EH (cell line): ENCODE measurements at regions not wholly inside any gene's neighbourhood (a gene's known extent, or its start where the extent isn't known, plus 50 kb on each side); places are given as distances from the start of the nearest gene placed in this dataset.
"Not testable (repeated sequence)": the region's sequence is repeated elsewhere in the genome, so short reads cannot be mapped to it uniquely, and the experiment has no call there.

Experiments
- DNase-seq: peaks from one replicate; pipeline ENCODE4 v3.0.0-alpha.2; 2015; ENCODE audit warnings: low read depth

DNA sequence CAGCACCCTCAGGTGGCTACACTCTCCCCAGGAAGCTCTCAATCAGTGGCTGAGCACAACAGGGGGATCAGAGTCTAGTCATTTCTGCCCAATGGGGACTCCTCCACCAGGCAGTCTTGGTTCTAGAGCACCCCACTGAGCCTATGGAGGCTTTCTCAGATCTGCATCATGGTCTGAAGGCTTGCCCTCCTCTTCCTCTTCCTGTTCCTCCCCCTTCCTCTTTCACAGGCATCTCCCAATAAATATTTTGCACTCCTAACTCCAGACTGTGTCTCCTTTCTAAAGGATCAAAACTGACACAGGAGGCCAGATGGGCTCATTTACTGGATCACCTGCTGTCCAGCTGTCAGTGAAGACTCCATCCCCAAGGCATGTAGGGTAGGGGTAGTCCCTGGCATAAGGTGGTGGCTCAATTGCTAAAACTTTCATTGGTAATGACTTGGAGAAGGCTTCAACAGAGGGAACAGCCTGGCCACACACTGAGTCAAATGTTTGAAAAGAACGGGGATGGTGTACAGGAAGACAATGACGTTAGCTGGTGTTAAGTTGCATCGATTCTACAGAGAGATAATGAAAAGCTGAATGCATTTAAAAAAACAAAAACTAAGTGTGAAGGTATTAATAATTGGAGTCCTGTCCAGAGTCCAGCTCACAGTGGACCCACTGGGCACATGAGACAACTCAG lies 84.2 kb upstream of the SLC2A1 start:
- peak; percentile 42 for DNase-seq

DNA sequence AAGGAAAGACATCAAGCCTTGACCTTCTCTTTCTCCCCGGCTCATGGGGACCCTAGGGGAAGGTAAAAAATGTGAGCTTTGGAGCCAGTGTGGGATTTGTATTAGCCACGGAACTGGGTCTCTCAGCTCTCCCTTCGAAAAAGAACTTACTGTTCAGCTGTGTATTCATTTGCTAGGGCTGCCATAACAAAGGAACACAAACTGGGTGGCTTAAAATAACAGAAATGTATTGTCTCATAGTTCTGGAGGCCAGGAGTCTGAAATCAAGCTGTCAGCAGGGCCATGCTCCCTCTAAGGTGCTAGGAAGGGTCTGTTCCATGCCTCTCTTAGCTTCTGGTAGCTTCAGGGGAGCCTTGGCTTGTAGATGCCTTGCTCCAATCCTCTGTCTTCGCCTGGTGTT lies 83.5 kb upstream of the SLC2A1 start:
- no peak for DNase-seq

DNA sequence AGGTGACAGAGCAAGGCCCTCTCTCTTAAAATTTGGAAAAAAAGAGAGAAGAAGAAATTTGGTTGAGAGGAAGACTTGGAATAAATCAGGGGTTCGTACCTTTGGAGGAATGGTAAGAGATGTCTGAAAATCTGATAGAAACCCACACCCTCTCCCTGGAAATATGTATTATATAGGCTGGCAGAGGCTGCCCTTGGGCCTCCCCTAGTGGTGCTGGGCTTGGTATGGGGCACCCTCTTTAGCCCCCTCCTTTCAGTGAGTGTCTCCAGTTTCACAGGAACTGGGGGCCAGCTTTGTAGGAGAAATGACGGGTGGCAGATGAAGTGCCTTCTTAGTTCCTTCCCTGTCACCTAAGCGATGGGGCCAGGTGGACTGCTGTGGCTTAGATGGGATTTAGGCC lies 82.9 kb upstream of the SLC2A1 start:
- no peak for DNase-seq

DNA sequence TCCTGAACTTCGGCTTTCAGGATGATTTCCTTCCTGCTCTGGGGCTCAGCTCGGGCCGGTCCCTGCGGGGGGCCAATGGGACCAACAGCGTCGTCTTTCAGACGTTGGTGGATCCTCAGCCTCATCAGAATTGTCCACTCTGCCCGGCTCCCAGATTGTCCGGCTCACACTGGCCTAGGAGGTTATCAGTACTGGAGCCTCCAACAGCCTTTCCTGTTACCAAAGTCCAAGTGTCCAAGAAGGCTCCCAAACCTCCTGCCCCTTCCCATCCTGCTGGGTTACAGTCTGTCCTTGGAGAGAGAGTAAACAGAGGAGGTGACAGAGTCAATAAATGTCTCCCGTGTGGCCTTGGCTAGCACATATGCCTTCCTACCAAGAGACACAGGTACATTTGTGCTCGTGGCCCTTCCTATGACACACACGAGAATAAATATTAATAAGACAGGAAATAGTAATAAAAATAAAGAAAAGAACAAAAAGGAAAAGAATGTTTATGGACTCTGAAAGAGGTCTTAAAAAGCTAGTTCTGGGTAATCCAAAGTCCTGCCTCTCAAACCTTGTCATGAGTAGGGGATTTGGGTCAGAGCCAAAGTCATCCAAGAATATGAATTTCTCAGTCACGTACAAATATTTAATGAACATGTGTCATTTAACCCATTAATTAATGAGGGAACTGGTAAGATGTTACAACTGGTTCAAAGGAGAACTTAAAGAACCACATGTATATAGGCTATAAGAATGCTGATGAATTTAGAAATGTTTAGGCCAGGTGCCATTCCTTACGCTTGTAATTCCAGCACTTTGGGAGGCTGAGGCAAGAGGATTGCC lies 80.8 kb upstream of the SLC2A1 start:
- no peak for DNase-seq

DNA sequence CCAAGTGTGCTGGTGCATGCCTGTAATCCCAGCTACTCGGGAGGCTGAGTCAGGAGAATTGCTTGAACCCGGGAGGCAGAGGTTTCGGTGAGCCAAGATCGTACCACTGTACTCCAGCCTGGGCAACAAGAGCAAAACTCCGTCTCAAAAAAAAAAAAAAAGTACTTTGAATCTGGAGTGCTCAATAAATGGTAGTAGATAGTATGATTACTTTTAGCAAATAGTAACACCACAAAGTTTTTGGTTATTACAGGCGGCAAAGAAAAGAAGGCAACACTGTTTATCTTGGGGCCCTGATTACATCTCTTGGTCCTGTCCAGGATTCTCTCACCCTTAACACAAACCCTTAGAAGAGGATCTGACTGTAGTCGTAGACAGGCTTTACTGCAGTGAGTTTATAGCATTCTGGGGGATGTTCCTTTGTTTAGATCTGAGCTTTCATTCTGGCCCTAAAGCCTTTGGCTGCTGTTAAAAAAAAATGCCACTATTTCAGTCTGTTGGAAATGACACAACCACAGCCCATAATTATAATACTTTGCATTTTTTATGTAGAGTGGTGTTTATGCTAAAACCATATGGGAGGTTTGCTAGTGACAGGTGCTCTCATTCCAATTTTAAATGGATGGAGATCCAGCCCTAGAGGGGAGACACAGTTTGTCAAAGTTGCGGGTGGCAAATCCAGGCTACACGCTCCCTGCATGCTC lies 79.7 kb upstream of the SLC2A1 start:
- DNase-seq: peak; percentile 22

- no peak for DNase-seq
Measured at GRCh38 chr1:43037466-43037865, 78.8 kb upstream of the SLC2A1 start.

- DNase-seq: no peak
Measured at GRCh38 chr1:43036932-43037331, 78.3 kb upstream of the SLC2A1 start.

DNA sequence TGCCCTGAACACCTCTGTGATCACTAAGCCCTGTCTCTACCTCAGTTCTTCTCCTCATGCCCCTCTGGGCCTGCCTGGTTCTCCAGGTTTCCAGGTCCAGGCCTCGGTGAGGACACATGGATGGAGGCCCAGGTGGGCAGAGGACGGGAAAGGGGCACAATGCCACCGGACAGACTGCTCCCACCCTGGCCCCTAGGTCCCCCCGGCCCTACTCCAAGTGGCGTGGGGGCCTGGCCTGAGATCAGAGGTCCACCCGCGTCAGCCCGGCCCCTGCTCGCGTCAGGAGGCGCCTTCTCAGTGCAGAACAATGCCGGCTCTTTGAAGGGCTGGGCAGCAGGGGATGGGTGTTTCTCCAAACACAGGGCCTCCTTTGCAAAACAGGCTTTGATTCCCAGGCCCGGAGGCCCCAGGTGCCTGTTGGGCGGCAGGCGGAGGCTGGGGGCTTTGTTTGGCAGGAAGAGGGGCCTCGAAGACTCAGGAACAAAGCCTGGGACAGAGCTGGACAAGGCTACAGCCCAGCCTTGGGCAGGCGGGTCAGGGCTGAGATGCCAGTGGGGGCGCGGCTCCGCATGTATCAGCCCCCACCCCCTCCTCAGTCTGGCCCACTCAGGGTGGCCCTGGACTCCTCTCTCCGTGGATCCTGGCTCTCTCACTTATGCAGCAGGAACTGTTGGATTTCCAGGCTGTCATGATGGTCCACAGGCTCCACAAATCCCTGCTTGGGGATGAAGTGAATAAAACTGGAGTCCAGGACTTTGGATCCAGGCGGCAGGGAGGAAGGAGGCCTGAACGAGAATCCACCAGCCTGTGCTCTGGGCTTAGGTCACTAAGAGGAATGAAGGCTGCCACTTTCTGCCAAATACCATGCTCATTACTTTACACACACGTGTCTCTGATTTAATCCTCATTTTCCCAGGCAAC lies 77.4 kb upstream of the SLC2A1 start:
- peak; percentile 52 for DNase-seq

DNA sequence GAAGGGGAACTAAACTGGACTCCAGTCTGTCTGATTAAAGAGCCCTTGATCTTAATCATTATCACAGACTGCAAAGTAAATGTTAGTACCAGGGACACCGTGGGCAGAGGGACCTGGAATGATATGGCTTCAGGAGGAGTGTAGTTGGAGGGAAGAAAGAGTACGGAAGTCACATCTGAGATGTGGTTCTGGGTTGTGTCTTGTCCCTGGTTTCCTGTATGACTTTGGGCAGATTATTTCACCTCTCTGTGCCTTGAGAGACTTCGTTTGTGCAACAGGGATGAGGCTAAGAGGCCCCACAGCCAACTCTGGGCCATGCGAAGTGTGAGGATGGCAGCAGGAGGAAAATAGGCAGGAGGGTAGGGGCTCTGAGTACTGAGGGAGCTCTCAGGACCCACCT lies 76.1 kb upstream of the SLC2A1 start:
- DNase-seq: no peak

DNA sequence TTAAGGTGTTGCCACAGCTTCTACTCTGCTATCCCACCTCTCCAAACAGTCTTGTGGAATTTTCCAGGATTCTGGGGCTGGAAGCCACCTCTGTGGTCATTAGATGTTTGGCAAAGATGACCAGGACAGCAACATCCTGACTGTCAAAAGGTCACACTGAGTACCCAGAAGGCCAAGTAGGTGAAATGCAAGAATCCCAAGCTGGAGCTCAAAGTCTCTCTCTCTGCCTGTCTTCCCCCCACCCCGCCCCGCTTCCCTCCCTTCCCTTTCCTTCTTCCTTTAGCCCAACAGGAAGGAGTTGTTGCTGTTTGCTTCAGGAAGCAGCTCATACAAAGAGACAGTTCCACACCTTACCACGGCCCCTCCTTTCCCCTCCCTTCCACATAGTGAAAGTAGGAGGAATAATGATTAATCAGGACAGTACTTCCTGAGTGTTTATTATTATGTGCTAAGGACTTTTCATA lies 75.6 kb upstream of the SLC2A1 start:
- DNase-seq: no peak

GRCh38 chr1:43031316-43032203 lies 72.9 kb upstream of the SLC2A1 start:
- DNase-seq: no peak

DNA sequence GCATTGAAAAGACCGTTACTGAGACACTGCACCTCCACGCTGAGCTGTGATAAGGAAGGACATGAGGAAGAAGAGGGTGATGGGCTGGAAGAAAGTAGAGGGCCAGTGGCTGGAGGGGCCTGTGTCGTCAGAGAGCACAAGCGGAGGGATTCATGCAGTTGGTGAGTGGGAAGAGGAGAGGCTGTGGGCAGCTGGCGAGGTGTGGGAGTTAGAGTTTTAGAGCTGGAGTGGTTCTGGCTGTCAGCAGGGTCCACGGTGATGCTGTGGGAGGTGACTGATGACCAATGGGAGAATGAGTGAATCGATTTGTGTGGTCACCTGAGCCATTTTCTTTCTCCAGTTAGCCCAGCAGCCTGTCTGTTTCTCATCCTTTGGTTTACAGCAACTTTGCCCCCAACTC lies 66.2 kb upstream of the SLC2A1 start:
- no peak for DNase-seq

- DNase-seq: no peak
Measured at GRCh38 chr1:43021547-43022474, 63.1 kb upstream of the SLC2A1 start.

DNA sequence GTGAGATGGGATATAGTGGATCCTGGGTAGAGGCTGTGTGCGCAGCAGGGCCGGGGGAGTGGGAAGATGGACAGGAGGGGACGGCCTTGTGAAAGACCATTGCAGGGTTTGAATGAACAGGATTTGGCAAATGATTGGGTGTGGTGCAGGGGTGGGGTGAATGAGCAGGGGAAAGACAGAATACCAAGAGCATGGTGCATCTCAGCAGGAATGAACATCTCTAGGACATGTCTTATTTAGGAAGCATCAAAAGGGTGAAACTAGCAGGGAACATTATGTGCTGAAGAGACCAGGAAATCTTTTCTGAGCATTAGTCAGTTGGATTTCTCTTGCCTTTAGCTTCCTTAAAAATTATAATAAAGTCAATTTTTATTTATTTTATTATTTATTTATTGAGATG lies 60.6 kb upstream of the SLC2A1 start:
- no peak for DNase-seq

- no peak for DNase-seq
Measured at GRCh38 chr1:43018121-43018520, 59.5 kb upstream of the SLC2A1 start.

GRCh38 chr1:43015269-43015668 lies 56.6 kb upstream of the SLC2A1 start:
- no peak for DNase-seq

- DNase-seq: not testable (repeated sequence)
Measured at GRCh38 chr1:43014579-43014978, 55.9 kb upstream of the SLC2A1 start.

GRCh38 chr1:43011020-43011419 lies 52.4 kb upstream of the SLC2A1 start:
- DNase-seq: no peak

GRCh38 chr1:43009274-43009673 lies 50.6 kb upstream of the SLC2A1 start:
- DNase-seq: peak; percentile 12
